ENCODE measurements at regions not wholly inside any gene's neighbourhood (a gene's known extent, or its start where the extent isn't known, plus 50 kb on each side); places are given as distances from the start of the nearest gene placed in this dataset.

GRCh38 chr1:116856312-116856711 is 53.4 kb upstream of the PTGFRN start:
- no peak overlapping the region for H3K27ac ChIP-seq (ENCODE audit: low read depth, low read length)
- H3K4me1 ChIP-seq (ENCODE audit: insufficient read depth, low read length): peaks cover 28% of the 10 kb centered on the region
- no peak overlapping the region for H3K4me3 ChIP-seq (ENCODE audit: insufficient read depth, low read length)
- no peaks in the 10 kb centered on the region for H3K27me3 ChIP-seq (ENCODE audit: insufficient read depth, low read length)
- no peaks in the 10 kb centered on the region for H3K79me2 ChIP-seq (ENCODE audit: insufficient read depth, low read length)
- no peaks in the 10 kb centered on the region for H3K36me3 ChIP-seq (ENCODE audit: insufficient read depth, low read length)
- no peak overlapping the region for H3K4me2 ChIP-seq (ENCODE audit: insufficient read depth, low read length)
- H2AFZ ChIP-seq (ENCODE audit: low read length): no peak overlapping the region
- H4K20me1 ChIP-seq (ENCODE audit: insufficient read depth, low read length): no peaks in the 10 kb centered on the region
- no peak for DNase-seq (ENCODE audit: insufficient read length, low spot score, missing footprints)
- H3K9me3 ChIP-seq (ENCODE audit: low read depth, low read length): no peaks in the 10 kb centered on the region
- TF ChIP-seq CTCF (IDR thresholded peaks at IDR 0.05; ENCODE audit: extremely low read depth, low read depth, low read length): no peak

DNA sequence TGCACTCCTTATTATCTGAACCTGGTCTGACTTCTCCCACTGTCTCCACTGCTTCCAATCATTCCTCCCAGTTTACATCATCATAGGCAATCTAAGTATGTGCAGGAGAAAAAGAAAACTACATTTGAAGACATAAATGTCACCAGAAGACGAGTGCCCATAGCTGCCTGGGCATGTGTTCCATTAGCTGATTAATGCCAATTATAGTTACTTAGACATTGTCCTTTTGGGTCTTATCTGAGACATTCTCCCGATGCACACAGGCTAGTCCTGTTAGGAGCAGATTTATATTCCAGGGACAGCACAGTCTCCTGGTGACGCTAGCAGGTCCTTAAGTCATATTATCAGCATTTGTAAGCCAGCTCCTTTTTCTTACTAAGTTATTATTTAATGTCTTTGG is 52.6 kb upstream of the PTGFRN start:
- Histone ChIP-seq H3K4me3 (ENCODE audit: insufficient read depth, low read length) (no peak overlapping the region), H3K36me3 (ENCODE audit: insufficient read depth, low read length) (no peaks in the 10 kb centered on the region), H3K79me2 (ENCODE audit: insufficient read depth, low read length) (no peaks in the 10 kb centered on the region), H2AFZ (ENCODE audit: low read length) (no peak overlapping the region), H3K4me1 (ENCODE audit: insufficient read depth, low read length) (peaks cover 28% of the 10 kb centered on the region), H3K9me3 (ENCODE audit: low read depth, low read length) (no peaks in the 10 kb centered on the region), H3K27ac (ENCODE audit: low read depth, low read length) (no peak overlapping the region), H4K20me1 (ENCODE audit: insufficient read depth, low read length) (no peaks in the 10 kb centered on the region), H3K27me3 (ENCODE audit: insufficient read depth, low read length) (no peaks in the 10 kb centered on the region), H3K4me2 (ENCODE audit: insufficient read depth, low read length) (no peak overlapping the region)
- no peak for DNase-seq (ENCODE audit: insufficient read length, low spot score, missing footprints)
- TF ChIP-seq CTCF (IDR thresholded peaks at IDR 0.05; ENCODE audit: extremely low read depth, low read depth, low read length): no peak
